WTC11 (cell line): ENCODE measurements at regions not wholly inside any gene's neighbourhood (a gene's known extent, or its start where the extent isn't known, plus 50 kb on each side); places are given as distances from the start of the nearest gene placed in this dataset.

Experiments
- ATAC-seq: fragments of 200-7000 bp; cut with Tn5 transposase; 2 replicates; pipeline ENCODE4 v1.10.0; 2021; ENCODE audit warnings: mild to moderate bottlenecking, moderate library complexity
- CTCF ChIA-PET: fragments of 300-600 bp; sonication (Branson Sonifier 250); formaldehyde crosslinking; loops from one replicate; lab custom pipeline; 2021; ENCODE audit warnings: antibody characterized with exemption; lab: Charles Lee
- POLR2A ChIA-PET: fragments of 350-600 bp; sonication (Branson Sonifier 250); formaldehyde crosslinking; loops from one replicate; lab custom pipeline; 2021; ENCODE audit warnings: antibody characterized with exemption; lab: Charles Lee
- DNase-seq: peaks from one replicate; pipeline ENCODE4 v3.0.0; 2021; ENCODE audit warnings: low spot score
- H3K27ac Mint-ChIP-seq: 2 replicates; pipeline ENCODE4 v1.8.0; 2021; ENCODE audit warnings: mixed read lengths
- H3K27me3 Mint-ChIP-seq: 2 replicates; pipeline ENCODE4 v1.8.0; 2021; ENCODE audit warnings: low read depth, mild to moderate bottlenecking, moderate library complexity, mixed read lengths
- H3K36me3 Mint-ChIP-seq: 2 replicates; pipeline ENCODE4 v1.8.0; 2021; ENCODE audit warnings: mixed read lengths
- H3K4me1 Mint-ChIP-seq: 2 replicates; pipeline ENCODE4 v1.8.0; 2022; ENCODE audit warnings: mixed read lengths
- H3K4me3 Mint-ChIP-seq: 2 replicates; pipeline ENCODE4 v1.8.0; 2021; ENCODE audit warnings: mild to moderate bottlenecking, moderate library complexity, mixed read lengths
- H3K9me3 Mint-ChIP-seq: 2 replicates; pipeline ENCODE4 v1.8.0; 2021; ENCODE audit warnings: mixed read lengths
- ESRRA ChIP-seq: sonication (generic); formaldehyde crosslinking; IDR thresholded peaks from 2 replicates; pipeline ENCODE4 v1.8.1; 2022; ENCODE audit warnings: mild to moderate bottlenecking, missing genetic modification reagents, borderline replicate concordance
- ETV6 ChIP-seq: sonication (generic); formaldehyde crosslinking; IDR thresholded peaks from 2 replicates; pipeline ENCODE4 v1.8.1; 2022; ENCODE audit warnings: mild to moderate bottlenecking, missing genetic modification reagents
- GTF2I ChIP-seq: fragments of 250-450 bp; sonication (Bioruptor Pico); conservative IDR thresholded peaks from 2 replicates; pipeline ENCODE4 v1.4.0; 2021; ENCODE audit warnings: mild to moderate bottlenecking
- KAT7 ChIP-seq: sonication (generic); formaldehyde crosslinking; IDR thresholded peaks from 2 replicates; pipeline ENCODE4 v1.8.1; 2023; ENCODE audit warnings: missing genetic modification reagents, mild to moderate bottlenecking, borderline replicate concordance
- NR2C2 ChIP-seq: sonication (generic); formaldehyde crosslinking; IDR thresholded peaks from 2 replicates; pipeline ENCODE4 v1.8.0; 2022; ENCODE audit warnings: mild to moderate bottlenecking, missing genetic modification reagents
- NR3C1 ChIP-seq: sonication (generic); formaldehyde crosslinking; conservative IDR thresholded peaks from 2 replicates; pipeline ENCODE4 v1.8.1; 2023; ENCODE audit warnings: low read depth, mild to moderate bottlenecking, missing genetic modification reagents
- OVOL2 ChIP-seq: fragments of 250-450 bp; sonication (Bioruptor Pico); IDR thresholded peaks from 2 replicates; pipeline ENCODE4 v1.9.0; 2021; ENCODE audit warnings: mild to moderate bottlenecking, borderline replicate concordance
- RORB ChIP-seq: fragments of 250-450 bp; sonication (Bioruptor Pico); IDR thresholded peaks from 2 replicates; pipeline ENCODE4 v1.9.0; 2021; ENCODE audit warnings: mild to moderate bottlenecking
- SP1 ChIP-seq: sonication (generic); formaldehyde crosslinking; conservative IDR thresholded peaks from 2 replicates; pipeline ENCODE4 v1.8.1; 2022; ENCODE audit warnings: missing genetic modification reagents
- ZNF121 ChIP-seq: sonication (generic); formaldehyde crosslinking; IDR thresholded peaks from 2 replicates; pipeline ENCODE4 v1.8.0; 2023; ENCODE audit warnings: missing genetic modification reagents
- ZNF317 ChIP-seq: sonication (generic); formaldehyde crosslinking; IDR thresholded peaks from 2 replicates; pipeline ENCODE4 v1.8.1; 2023; ENCODE audit warnings: low read depth, mild to moderate bottlenecking, moderate library complexity, missing genetic modification reagents, borderline replicate concordance
- TF ChIP-seq, protein P1 (sequence below): fragments of 250-450 bp; sonication (Bioruptor Pico); IDR thresholded peaks from 2 replicates; pipeline ENCODE4 v1.9.0; 2021; ENCODE audit warnings: mild to moderate bottlenecking
- TF ChIP-seq, protein P2 (sequence below): sonication (generic); formaldehyde crosslinking; IDR thresholded peaks from 2 replicates; pipeline ENCODE4 v1.8.1; 2023; ENCODE audit warnings: mild to moderate bottlenecking, moderate library complexity, missing genetic modification reagents
- TF ChIP-seq, protein P3 (sequence below): sonication (generic); formaldehyde crosslinking; IDR thresholded peaks from 2 replicates; pipeline ENCODE4 v1.8.1; 2022; ENCODE audit warnings: mild to moderate bottlenecking, moderate library complexity, missing genetic modification reagents
- TF ChIP-seq, protein P4 (sequence below): sonication (generic); formaldehyde crosslinking; IDR thresholded peaks from 2 replicates; pipeline ENCODE4 v1.8.1; 2023; ENCODE audit warnings: mild to moderate bottlenecking, missing genetic modification reagents, moderate library complexity
- TF ChIP-seq, protein P5 (sequence below): sonication (generic); formaldehyde crosslinking; IDR thresholded peaks from 2 replicates; pipeline ENCODE4 v1.8.0; 2023; ENCODE audit warnings: missing genetic modification reagents, mild to moderate bottlenecking, borderline replicate concordance
- TF ChIP-seq, protein P6 (sequence below): sonication (generic); formaldehyde crosslinking; conservative IDR thresholded peaks from 2 replicates; pipeline ENCODE4 v1.8.1; 2023; ENCODE audit warnings: mild to moderate bottlenecking, low read depth, missing genetic modification reagents, moderate library complexity
- TF ChIP-seq, protein P7 (sequence below): sonication (generic); formaldehyde crosslinking; IDR thresholded peaks from 2 replicates; pipeline ENCODE4 v1.8.0; 2022; ENCODE audit warnings: mild to moderate bottlenecking, missing genetic modification reagents

DNA sequence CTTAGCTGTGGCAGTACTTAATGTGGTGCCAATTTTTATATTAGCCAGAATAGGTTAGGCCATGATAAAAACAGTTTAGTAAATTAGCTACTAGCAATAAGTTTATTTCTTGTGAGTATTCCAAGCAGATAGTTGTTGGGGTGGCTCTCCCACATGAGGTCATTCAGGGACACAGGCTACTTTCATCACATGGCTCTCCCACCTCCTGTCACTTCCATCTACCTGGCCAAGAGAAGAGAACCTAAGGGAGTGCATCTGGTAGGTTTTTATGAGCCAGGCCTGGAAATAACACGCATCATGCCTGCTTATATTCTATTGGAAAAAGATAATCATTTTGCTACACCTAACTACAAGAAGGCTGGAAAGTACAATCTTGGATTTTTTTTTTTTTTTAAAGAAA, 161.4 kb upstream of the CCNH start (continued):
- TF ChIP-seq, protein P1, sequence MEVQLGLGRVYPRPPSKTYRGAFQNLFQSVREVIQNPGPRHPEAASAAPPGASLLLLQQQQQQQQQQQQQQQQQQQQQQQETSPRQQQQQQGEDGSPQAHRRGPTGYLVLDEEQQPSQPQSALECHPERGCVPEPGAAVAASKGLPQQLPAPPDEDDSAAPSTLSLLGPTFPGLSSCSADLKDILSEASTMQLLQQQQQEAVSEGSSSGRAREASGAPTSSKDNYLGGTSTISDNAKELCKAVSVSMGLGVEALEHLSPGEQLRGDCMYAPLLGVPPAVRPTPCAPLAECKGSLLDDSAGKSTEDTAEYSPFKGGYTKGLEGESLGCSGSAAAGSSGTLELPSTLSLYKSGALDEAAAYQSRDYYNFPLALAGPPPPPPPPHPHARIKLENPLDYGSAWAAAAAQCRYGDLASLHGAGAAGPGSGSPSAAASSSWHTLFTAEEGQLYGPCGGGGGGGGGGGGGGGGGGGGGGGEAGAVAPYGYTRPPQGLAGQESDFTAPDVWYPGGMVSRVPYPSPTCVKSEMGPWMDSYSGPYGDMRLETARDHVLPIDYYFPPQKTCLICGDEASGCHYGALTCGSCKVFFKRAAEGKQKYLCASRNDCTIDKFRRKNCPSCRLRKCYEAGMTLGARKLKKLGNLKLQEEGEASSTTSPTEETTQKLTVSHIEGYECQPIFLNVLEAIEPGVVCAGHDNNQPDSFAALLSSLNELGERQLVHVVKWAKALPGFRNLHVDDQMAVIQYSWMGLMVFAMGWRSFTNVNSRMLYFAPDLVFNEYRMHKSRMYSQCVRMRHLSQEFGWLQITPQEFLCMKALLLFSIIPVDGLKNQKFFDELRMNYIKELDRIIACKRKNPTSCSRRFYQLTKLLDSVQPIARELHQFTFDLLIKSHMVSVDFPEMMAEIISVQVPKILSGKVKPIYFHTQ (CRISPR knock-in tag) = no peak
- no peak for TF ChIP-seq SP1 (CRISPR knock-in tag)

DNA sequence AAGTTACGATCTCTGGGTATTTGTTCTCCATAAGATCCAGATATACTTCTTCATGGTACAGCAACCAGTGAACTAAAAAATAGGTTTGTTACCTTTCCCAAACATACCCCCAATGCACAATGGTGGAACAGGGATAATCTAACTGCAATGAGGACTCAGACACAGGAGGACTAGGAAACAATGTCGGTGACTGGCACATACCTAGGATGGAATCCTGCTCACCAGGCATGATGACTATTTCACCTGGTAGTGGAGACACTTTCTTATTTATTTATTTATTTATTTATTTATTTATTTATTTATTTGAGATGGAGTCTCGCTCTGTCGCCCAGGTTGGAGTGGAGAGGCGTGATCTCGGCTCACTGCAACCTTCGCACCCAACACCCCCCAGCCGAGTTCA, 159.9 kb upstream of the CCNH start:
- no peaks in the 10 kb centered on the region; the same call in 1 of the 2 replicates for H3K27me3 Mint-ChIP-seq
- TF ChIP-seq ZNF121 (no peak), OVOL2 (CRISPR knock-in tag) (no peak), GTF2I (no peak), RORB (CRISPR knock-in tag) (no peak), ZNF317 (CRISPR knock-in tag) (no peak), KAT7 (CRISPR knock-in tag) (no peak), NR2C2 (CRISPR knock-in tag) (no peak), NR3C1 (CRISPR knock-in tag) (no peak), ESRRA (CRISPR knock-in tag) (no peak), ETV6 (CRISPR knock-in tag) (no peak)
- TF ChIP-seq, protein P2, sequence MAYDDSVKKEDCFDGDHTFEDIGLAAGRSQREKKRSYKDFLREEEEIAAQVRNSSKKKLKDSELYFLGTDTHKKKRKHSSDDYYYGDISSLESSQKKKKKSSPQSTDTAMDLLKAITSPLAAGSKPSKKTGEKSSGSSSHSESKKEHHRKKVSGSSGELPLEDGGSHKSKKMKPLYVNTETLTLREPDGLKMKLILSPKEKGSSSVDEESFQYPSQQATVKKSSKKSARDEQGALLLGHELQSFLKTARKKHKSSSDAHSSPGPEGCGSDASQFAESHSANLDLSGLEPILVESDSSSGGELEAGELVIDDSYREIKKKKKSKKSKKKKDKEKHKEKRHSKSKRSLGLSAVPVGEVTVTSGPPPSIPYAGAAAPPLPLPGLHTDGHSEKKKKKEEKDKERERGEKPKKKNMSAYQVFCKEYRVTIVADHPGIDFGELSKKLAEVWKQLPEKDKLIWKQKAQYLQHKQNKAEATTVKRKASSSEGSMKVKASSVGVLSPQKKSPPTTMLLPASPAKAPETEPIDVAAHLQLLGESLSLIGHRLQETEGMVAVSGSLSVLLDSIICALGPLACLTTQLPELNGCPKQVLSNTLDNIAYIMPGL (CRISPR knock-in tag) = no peak
- TF ChIP-seq, protein P3, sequence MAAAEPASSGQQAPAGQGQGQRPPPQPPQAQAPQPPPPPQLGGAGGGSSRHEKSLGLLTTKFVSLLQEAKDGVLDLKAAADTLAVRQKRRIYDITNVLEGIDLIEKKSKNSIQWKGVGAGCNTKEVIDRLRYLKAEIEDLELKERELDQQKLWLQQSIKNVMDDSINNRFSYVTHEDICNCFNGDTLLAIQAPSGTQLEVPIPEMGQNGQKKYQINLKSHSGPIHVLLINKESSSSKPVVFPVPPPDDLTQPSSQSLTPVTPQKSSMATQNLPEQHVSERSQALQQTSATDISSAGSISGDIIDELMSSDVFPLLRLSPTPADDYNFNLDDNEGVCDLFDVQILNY (CRISPR knock-in tag) = no peak
- TF ChIP-seq, protein P4, sequence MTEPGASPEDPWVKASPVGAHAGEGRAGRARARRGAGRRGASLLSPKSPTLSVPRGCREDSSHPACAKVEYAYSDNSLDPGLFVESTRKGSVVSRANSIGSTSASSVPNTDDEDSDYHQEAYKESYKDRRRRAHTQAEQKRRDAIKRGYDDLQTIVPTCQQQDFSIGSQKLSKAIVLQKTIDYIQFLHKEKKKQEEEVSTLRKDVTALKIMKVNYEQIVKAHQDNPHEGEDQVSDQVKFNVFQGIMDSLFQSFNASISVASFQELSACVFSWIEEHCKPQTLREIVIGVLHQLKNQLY (CRISPR knock-in tag) = no peak
- TF ChIP-seq, protein P5, sequence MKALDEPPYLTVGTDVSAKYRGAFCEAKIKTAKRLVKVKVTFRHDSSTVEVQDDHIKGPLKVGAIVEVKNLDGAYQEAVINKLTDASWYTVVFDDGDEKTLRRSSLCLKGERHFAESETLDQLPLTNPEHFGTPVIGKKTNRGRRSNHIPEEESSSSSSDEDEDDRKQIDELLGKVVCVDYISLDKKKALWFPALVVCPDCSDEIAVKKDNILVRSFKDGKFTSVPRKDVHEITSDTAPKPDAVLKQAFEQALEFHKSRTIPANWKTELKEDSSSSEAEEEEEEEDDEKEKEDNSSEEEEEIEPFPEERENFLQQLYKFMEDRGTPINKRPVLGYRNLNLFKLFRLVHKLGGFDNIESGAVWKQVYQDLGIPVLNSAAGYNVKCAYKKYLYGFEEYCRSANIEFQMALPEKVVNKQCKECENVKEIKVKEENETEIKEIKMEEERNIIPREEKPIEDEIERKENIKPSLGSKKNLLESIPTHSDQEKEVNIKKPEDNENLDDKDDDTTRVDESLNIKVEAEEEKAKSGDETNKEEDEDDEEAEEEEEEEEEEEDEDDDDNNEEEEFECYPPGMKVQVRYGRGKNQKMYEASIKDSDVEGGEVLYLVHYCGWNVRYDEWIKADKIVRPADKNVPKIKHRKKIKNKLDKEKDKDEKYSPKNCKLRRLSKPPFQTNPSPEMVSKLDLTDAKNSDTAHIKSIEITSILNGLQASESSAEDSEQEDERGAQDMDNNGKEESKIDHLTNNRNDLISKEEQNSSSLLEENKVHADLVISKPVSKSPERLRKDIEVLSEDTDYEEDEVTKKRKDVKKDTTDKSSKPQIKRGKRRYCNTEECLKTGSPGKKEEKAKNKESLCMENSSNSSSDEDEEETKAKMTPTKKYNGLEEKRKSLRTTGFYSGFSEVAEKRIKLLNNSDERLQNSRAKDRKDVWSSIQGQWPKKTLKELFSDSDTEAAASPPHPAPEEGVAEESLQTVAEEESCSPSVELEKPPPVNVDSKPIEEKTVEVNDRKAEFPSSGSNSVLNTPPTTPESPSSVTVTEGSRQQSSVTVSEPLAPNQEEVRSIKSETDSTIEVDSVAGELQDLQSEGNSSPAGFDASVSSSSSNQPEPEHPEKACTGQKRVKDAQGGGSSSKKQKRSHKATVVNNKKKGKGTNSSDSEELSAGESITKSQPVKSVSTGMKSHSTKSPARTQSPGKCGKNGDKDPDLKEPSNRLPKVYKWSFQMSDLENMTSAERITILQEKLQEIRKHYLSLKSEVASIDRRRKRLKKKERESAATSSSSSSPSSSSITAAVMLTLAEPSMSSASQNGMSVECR (CRISPR knock-in tag) = no peak
- TF ChIP-seq, protein P6, sequence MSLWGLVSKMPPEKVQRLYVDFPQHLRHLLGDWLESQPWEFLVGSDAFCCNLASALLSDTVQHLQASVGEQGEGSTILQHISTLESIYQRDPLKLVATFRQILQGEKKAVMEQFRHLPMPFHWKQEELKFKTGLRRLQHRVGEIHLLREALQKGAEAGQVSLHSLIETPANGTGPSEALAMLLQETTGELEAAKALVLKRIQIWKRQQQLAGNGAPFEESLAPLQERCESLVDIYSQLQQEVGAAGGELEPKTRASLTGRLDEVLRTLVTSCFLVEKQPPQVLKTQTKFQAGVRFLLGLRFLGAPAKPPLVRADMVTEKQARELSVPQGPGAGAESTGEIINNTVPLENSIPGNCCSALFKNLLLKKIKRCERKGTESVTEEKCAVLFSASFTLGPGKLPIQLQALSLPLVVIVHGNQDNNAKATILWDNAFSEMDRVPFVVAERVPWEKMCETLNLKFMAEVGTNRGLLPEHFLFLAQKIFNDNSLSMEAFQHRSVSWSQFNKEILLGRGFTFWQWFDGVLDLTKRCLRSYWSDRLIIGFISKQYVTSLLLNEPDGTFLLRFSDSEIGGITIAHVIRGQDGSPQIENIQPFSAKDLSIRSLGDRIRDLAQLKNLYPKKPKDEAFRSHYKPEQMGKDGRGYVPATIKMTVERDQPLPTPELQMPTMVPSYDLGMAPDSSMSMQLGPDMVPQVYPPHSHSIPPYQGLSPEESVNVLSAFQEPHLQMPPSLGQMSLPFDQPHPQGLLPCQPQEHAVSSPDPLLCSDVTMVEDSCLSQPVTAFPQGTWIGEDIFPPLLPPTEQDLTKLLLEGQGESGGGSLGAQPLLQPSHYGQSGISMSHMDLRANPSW (CRISPR knock-in tag) = no peak
- TF ChIP-seq, protein P7, sequence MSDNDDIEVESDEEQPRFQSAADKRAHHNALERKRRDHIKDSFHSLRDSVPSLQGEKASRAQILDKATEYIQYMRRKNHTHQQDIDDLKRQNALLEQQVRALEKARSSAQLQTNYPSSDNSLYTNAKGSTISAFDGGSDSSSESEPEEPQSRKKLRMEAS = no peak
- no peaks in the 10 kb centered on the region for H3K36me3 Mint-ChIP-seq
- POLR2A ChIA-PET = no interaction called here
- ATAC-seq = no peak
- no peak overlapping the region for H3K27ac Mint-ChIP-seq
- DNase-seq = no peak
- H3K4me1 Mint-ChIP-seq = peaks cover 14% of the 10 kb centered on the region
- peaks cover 2% of the 10 kb centered on the region for H3K9me3 Mint-ChIP-seq
- H3K4me3 Mint-ChIP-seq = no peak overlapping the region
- CTCF ChIA-PET = no interaction called here
